Loucy (cell line): ENCODE measurements at regions not wholly inside any gene's neighbourhood (a gene's known extent, or its start where the extent isn't known, plus 50 kb on each side); places are given as distances from the start of the nearest gene placed in this dataset.

ENCODE experiments used
- H2AFZ ChIP-seq: fragments of 200-600 bp; sonication (generic); 2 replicates; pipeline ENCODE4 v1.6.0; 2016; ENCODE audit warnings: antibody characterized with exemption, mild to moderate bottlenecking, low read length, moderate library complexity
- H3F3A ChIP-seq: fragments of 200-600 bp; 2 replicates; pipeline ENCODE4 v1.6.0; 2016; ENCODE audit warnings: antibody characterized with exemption, low read depth, mild to moderate bottlenecking
- H3K27me3 ChIP-seq: fragments of 200-600 bp; sonication (generic); 2 replicates; pipeline ENCODE4 v1.6.1; 2014; ENCODE audit warnings: low read length, mild to moderate bottlenecking; ENCODE audit not compliant: insufficient read depth, poor library complexity, severe bottlenecking
- H3K36me3 ChIP-seq: fragments of 200-600 bp; sonication (generic); 2 replicates; pipeline ENCODE4 v1.6.1; 2016; ENCODE audit warnings: low read length; ENCODE audit not compliant: insufficient read depth
- H3K4me1 ChIP-seq: fragments of 200-600 bp; sonication (generic); 2 replicates; pipeline ENCODE4 v1.5.1; 2014; ENCODE audit warnings: low read length, mild to moderate bottlenecking; ENCODE audit not compliant: insufficient read depth, poor library complexity, severe bottlenecking
- H3K4me2 ChIP-seq: fragments of 200-600 bp; sonication (generic); 2 replicates; pipeline ENCODE4 v1.6.0; 2014; ENCODE audit warnings: antibody characterized with exemption, low read length, low read depth, mild to moderate bottlenecking; ENCODE audit not compliant: poor library complexity, severe bottlenecking
- H3K4me3 ChIP-seq: fragments of 200-600 bp; sonication (generic); 2 replicates; pipeline ENCODE4 v1.5.1; 2014; ENCODE audit warnings: low read length, mild to moderate bottlenecking, mixed read lengths; ENCODE audit not compliant: poor library complexity, severe bottlenecking
- H3K79me2 ChIP-seq: fragments of 200-600 bp; sonication (generic); 2 replicates; pipeline ENCODE4 v1.6.1; 2014; ENCODE audit warnings: low read length; ENCODE audit not compliant: insufficient read depth
- H3K9ac ChIP-seq: fragments of 200-600 bp; sonication (generic); 2 replicates; pipeline ENCODE4 v1.6.0; 2014; ENCODE audit warnings: mild to moderate bottlenecking, low read depth, low read length, moderate library complexity; ENCODE audit not compliant: poor library complexity, severe bottlenecking
- H3K9me2 ChIP-seq: fragments of 200-600 bp; sonication (generic); replicated peaks from 2 replicates; pipeline ENCODE4 v1.6.1; 2016; ENCODE audit warnings: low read depth, low read length, mixed read lengths
- H3K9me3 ChIP-seq: fragments of 200-600 bp; sonication (generic); 2 replicates; pipeline ENCODE4 v1.6.1; 2014; ENCODE audit warnings: mild to moderate bottlenecking, antibody characterized with exemption, low read length, low read depth; ENCODE audit not compliant: insufficient read depth
- H4K20me1 ChIP-seq: fragments of 200-600 bp; sonication (generic); 2 replicates; pipeline ENCODE4 v1.6.0; 2014; ENCODE audit warnings: antibody characterized with exemption, low read length, mild to moderate bottlenecking; ENCODE audit not compliant: insufficient read depth, poor library complexity, severe bottlenecking
- EZH2phosphoT487 ChIP-seq: fragments of 200-600 bp; IDR thresholded peaks from 2 replicates; pipeline ENCODE4 v1.6.1; 2018; ENCODE audit warnings: antibody characterized with exemption, mild to moderate bottlenecking, moderate library complexity, borderline replicate concordance
- TF ChIP-seq, protein P1 (sequence below): fragments of 200-600 bp; sonication (generic); conservative IDR thresholded peaks from 2 replicates; pipeline ENCODE4 v1.5.1; 2014; ENCODE audit warnings: mild to moderate bottlenecking, antibody characterized with exemption, low read length

DNA sequence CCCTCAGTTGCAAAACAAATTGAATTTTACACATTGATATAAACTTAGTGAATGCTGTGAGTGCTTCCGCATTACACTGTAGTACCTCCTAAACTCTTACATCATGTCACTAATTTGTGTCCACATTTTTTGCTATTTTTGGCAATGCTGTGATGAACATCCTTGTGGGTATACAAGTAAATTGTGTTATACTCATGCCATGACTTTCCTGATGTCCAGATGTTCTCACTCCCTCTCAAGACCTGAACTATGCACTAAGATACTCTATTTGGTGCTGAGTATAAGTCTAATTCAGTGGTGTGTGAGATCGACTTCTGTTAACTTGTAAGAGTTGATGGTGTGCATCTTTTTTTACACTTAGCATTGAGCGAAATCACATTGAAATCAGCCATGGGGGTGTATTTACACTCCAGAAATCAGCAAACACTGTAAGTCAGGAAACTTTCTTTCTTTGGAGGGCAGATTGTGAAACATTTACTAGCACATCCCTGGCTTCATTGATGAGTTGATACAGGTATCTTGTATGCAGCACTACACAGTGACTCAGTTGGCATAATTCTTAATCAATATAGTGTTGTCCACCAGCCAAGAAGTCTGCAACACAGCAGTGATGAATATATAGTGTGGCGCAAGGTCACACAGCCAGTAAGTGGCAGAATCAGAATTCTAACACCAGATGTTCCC lies 228.1 kb upstream of the RORA start:
- TF ChIP-seq, protein P1, sequence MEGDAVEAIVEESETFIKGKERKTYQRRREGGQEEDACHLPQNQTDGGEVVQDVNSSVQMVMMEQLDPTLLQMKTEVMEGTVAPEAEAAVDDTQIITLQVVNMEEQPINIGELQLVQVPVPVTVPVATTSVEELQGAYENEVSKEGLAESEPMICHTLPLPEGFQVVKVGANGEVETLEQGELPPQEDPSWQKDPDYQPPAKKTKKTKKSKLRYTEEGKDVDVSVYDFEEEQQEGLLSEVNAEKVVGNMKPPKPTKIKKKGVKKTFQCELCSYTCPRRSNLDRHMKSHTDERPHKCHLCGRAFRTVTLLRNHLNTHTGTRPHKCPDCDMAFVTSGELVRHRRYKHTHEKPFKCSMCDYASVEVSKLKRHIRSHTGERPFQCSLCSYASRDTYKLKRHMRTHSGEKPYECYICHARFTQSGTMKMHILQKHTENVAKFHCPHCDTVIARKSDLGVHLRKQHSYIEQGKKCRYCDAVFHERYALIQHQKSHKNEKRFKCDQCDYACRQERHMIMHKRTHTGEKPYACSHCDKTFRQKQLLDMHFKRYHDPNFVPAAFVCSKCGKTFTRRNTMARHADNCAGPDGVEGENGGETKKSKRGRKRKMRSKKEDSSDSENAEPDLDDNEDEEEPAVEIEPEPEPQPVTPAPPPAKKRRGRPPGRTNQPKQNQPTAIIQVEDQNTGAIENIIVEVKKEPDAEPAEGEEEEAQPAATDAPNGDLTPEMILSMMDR: no peak
- no peak for TF ChIP-seq EZH2phosphoT487
- H3K9ac ChIP-seq: no peak overlapping the region
- H3K4me1 ChIP-seq: no peaks in the 10 kb centered on the region
- no peaks in the 10 kb centered on the region for H3K9me3 ChIP-seq
- no peaks in the 10 kb centered on the region for H3K36me3 ChIP-seq
- H3K4me3 ChIP-seq: no peak overlapping the region
- H3K79me2 ChIP-seq: no peaks in the 10 kb centered on the region
- H3K4me2 ChIP-seq: no peak overlapping the region
- H2AFZ ChIP-seq: no peak overlapping the region
- H3F3A ChIP-seq: no peaks in the 10 kb centered on the region
- no peaks in the 10 kb centered on the region for H3K9me2 ChIP-seq
- no peaks in the 10 kb centered on the region for H3K27me3 ChIP-seq
- no peaks in the 10 kb centered on the region for H4K20me1 ChIP-seq

DNA sequence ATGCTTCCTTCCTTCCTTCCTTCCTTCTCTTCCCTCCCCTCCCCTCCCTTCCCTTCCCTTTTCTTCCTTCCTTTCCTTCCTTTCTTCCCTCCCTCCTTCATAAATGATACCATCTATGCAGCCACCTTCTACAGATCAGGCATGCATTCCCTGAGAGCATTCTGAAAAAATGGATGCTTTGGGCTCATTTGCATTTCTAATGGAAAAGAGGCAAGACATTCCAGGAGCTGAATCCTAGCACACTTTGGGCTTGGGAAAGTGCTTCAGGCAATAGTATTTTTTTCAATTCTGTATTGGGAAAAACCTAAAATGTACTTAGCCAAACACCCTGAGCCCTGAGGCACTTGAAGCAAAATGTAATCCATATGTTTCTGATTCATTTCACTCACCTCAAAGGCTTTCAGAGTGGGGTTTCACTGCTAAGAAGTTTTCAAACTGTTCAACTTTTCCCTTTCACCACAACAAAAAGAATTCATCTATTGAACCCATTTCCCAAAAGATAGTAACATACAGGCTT lies 220.1 kb upstream of the RORA start:
- Histone ChIP-seq H3K79me2 (no peaks in the 10 kb centered on the region), H3K4me2 (no peak overlapping the region), H3K9ac (no peak overlapping the region), H3K36me3 (no peaks in the 10 kb centered on the region), H2AFZ (no peak overlapping the region), H4K20me1 (no peaks in the 10 kb centered on the region), H3K9me3 (no peaks in the 10 kb centered on the region; the same call in 1 of the 2 replicates), H3F3A (no peaks in the 10 kb centered on the region), H3K4me3 (no peak overlapping the region), H3K27me3 (no peaks in the 10 kb centered on the region), H3K4me1 (no peaks in the 10 kb centered on the region), H3K9me2 (no peaks in the 10 kb centered on the region)
- TF ChIP-seq EZH2phosphoT487: no peak
- TF ChIP-seq, protein P1: no peak

DNA sequence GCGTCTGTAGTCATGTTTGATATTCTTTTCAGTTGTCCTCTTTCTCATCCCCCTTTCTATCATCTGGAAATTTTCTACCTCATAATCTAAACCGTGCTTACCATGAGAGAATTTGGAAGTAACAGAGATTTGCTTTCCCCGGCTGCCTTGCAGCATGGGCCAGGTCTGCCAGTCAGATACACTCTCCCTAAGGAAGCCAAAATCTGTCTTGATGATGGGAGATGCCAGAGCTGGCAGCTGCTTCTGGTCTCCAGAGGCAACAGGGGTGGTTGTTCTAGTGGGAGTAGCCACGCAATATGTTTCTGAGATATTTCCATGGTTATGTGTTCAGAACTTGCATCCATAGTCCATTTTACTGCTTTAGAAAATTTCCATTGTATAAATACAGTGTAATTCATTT lies 218.9 kb upstream of the RORA start:
- Histone ChIP-seq H3F3A (no peaks in the 10 kb centered on the region), H3K9me2 (no peaks in the 10 kb centered on the region)
- TF ChIP-seq, protein P1: no peak
- no peak for TF ChIP-seq EZH2phosphoT487

More for the DNA sequence above, 218.9 kb upstream of the RORA start:
- Histone ChIP-seq H3K9me3 (no peaks in the 10 kb centered on the region; the same call in 1 of the 2 replicates), H3K4me2 (no peak overlapping the region), H2AFZ (no peak overlapping the region), H3K36me3 (no peaks in the 10 kb centered on the region), H4K20me1 (no peaks in the 10 kb centered on the region), H3K4me3 (no peak overlapping the region), H3K4me1 (no peaks in the 10 kb centered on the region), H3K27me3 (no peaks in the 10 kb centered on the region), H3K79me2 (no peaks in the 10 kb centered on the region), H3K9ac (no peak overlapping the region)
